ENCODE measurements at regions not wholly inside any gene's neighbourhood (a gene's known extent, or its start where the extent isn't known, plus 50 kb on each side); places are given as distances from the start of the nearest gene placed in this dataset.

DNA sequence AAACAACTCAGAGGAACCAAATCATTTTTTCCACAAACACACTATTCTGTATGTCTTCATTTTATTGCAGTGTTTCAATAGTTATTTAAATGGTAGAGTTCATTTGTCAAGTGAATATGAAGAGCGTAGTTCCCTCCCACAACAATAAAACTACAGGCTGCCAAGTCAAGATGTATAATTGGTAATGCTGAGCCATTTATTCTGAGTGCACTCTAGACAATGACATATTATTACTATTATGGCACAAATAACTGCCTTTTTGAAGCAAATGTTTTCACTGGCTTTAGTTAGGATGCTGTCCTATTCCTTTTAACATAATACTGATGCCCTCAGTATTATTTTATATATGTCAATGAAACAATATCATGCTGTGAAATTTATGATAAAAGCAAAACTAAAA, 102.7 kb upstream of the PCDH15 start:
- dilution Hi-C loops (cut with MboI; ENCODE audit: extremely low pct_ligation_motif_present, low sequenced_read_pairs) = no loop called here
- DNase-seq (ENCODE audit: low read depth, low spot score) = no peak
- no peak overlapping the region for H3K27ac ChIP-seq (ENCODE audit: control insufficient read depth, insufficient read depth, low read length)
- H3K9ac ChIP-seq (ENCODE audit: control insufficient read depth, extremely low read depth, insufficient read depth, low read length) = no peak overlapping the region
- H3K9me1 ChIP-seq (ENCODE audit: control insufficient read depth, extremely low read depth, insufficient read depth, low read length) = no peaks in the 10 kb centered on the region
- H3K4me3 ChIP-seq (ENCODE audit: control insufficient read depth in 2 of 3, extremely low read depth in 1 of 3, insufficient read depth in 2 of 3, low read depth in 1 of 3, low read length in 3 of 3) = no peak overlapping the region
- H3K4me2 ChIP-seq (ENCODE audit: control insufficient read depth, extremely low read depth, insufficient read depth, low read depth, low read length) = no peak overlapping the region
- no peaks in the 10 kb centered on the region for H3K36me3 ChIP-seq (ENCODE audit: control insufficient read depth in 2 of 2, extremely low read depth in 1 of 2, insufficient read depth in 2 of 2, low read length in 2 of 2)
- H3K27me3 ChIP-seq (ENCODE audit: control insufficient read depth, extremely low read depth, insufficient read depth, low read length) = no peaks in the 10 kb centered on the region
- no peak overlapping the region for H2AFZ ChIP-seq (ENCODE audit: control insufficient read depth, low read length)
- no peaks in the 10 kb centered on the region for H3K9me3 ChIP-seq (ENCODE audit: control insufficient read depth, low read depth, low read length)
- H3K79me2 ChIP-seq (ENCODE audit: control insufficient read depth, insufficient read depth, low read length) = no peaks in the 10 kb centered on the region
- no peaks in the 10 kb centered on the region for H4K20me1 ChIP-seq (ENCODE audit: control insufficient read depth, extremely low read depth, insufficient read depth, low read length)
- TF ChIP-seq EZH2 (IDR thresholded peaks at IDR 0.05; ENCODE audit: low read length) = no peak
- TF ChIP-seq, protein P1, sequence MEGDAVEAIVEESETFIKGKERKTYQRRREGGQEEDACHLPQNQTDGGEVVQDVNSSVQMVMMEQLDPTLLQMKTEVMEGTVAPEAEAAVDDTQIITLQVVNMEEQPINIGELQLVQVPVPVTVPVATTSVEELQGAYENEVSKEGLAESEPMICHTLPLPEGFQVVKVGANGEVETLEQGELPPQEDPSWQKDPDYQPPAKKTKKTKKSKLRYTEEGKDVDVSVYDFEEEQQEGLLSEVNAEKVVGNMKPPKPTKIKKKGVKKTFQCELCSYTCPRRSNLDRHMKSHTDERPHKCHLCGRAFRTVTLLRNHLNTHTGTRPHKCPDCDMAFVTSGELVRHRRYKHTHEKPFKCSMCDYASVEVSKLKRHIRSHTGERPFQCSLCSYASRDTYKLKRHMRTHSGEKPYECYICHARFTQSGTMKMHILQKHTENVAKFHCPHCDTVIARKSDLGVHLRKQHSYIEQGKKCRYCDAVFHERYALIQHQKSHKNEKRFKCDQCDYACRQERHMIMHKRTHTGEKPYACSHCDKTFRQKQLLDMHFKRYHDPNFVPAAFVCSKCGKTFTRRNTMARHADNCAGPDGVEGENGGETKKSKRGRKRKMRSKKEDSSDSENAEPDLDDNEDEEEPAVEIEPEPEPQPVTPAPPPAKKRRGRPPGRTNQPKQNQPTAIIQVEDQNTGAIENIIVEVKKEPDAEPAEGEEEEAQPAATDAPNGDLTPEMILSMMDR (optimal IDR thresholded peaks at IDR 0.05 in 1 of 3, IDR thresholded peaks at IDR 0.05 in 1 of 3, conservative IDR thresholded peaks at IDR 0.05 in 1 of 3; ENCODE audit: extremely low read depth in 1 of 3, insufficient read depth in 2 of 3, low read length in 3 of 3) = no peak
- FAIRE-seq = no peak
- no peaks in the 10 kb centered on the region for H3K4me1 ChIP-seq (ENCODE audit: control insufficient read depth, extremely low read depth, insufficient read depth, low read length)

DNA sequence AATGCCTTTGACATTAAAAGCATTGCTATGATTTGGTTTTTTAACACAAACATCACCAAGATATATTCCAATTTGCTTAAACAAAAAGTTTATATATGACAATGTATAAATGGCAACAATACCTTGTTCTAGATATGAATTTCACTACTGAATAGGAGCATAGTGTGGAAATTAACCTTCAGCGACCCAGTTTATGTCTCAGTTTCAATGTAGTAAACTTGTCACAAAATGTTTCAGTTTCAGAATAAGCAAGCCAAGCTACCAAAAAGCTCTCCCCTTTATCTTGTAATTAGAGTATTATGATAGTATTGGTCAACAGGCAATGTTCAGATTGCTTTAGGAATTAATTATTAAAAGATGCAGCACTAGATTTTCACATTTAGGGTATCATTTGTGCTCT, 99.6 kb upstream of the PCDH15 start:
- TF ChIP-seq, protein P1 (optimal IDR thresholded peaks at IDR 0.05 in 1 of 3, IDR thresholded peaks at IDR 0.05 in 1 of 3, conservative IDR thresholded peaks at IDR 0.05 in 1 of 3; ENCODE audit: extremely low read depth in 1 of 3, insufficient read depth in 2 of 3, low read length in 3 of 3) = no peak
- no peak for TF ChIP-seq EZH2 (IDR thresholded peaks at IDR 0.05; ENCODE audit: low read length)
- Histone ChIP-seq H2AFZ (ENCODE audit: control insufficient read depth, low read length) (no peak overlapping the region), H3K4me1 (ENCODE audit: control insufficient read depth, extremely low read depth, insufficient read depth, low read length) (no peaks in the 10 kb centered on the region), H4K20me1 (ENCODE audit: control insufficient read depth, extremely low read depth, insufficient read depth, low read length) (no peaks in the 10 kb centered on the region), H3K79me2 (ENCODE audit: control insufficient read depth, insufficient read depth, low read length) (no peaks in the 10 kb centered on the region), H3K4me2 (ENCODE audit: control insufficient read depth, extremely low read depth, insufficient read depth, low read depth, low read length) (no peak overlapping the region), H3K9me3 (ENCODE audit: control insufficient read depth, low read depth, low read length) (no peaks in the 10 kb centered on the region), H3K9ac (ENCODE audit: control insufficient read depth, extremely low read depth, insufficient read depth, low read length) (no peak overlapping the region), H3K9me1 (ENCODE audit: control insufficient read depth, extremely low read depth, insufficient read depth, low read length) (no peaks in the 10 kb centered on the region), H3K36me3 (ENCODE audit: control insufficient read depth in 2 of 2, extremely low read depth in 1 of 2, insufficient read depth in 2 of 2, low read length in 2 of 2) (no peaks in the 10 kb centered on the region), H3K27me3 (ENCODE audit: control insufficient read depth, extremely low read depth, insufficient read depth, low read length) (no peaks in the 10 kb centered on the region), H3K4me3 (ENCODE audit: control insufficient read depth in 2 of 3, extremely low read depth in 1 of 3, insufficient read depth in 2 of 3, low read depth in 1 of 3, low read length in 3 of 3) (no peak overlapping the region), H3K27ac (ENCODE audit: control insufficient read depth, insufficient read depth, low read length) (no peak overlapping the region)
- dilution Hi-C loops (cut with MboI; ENCODE audit: extremely low pct_ligation_motif_present, low sequenced_read_pairs) = no loop called here
- DNase-seq (ENCODE audit: low read depth, low spot score) = no peak
- FAIRE-seq = no peak
